ENCODE measurements at regions not wholly inside any gene's neighbourhood (a gene's known extent, or its start where the extent isn't known, plus 50 kb on each side); places are given as distances from the start of the nearest gene placed in this dataset.

DNA sequence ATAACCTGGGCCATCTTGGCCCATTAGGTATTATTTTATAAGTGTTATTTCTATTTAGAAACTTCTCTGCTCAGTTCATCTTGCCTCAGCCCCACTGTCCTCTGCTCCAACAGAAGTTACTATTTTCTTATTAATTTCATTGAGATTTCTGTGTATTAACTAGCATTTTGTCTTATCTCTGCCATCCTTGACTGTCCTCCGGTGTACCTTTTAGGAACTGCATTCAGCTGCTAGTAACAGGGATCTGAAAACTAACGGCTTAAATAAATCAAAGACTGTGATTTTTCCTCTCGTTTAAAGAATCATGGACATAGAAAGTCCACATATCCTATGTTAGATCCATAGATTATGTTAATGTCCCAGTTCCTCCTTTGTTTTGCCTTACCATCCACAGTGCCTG, 382.5 kb downstream of the MATN1 start:
- TF ChIP-seq SP1 (IDR thresholded peaks at IDR 0.05) (no peak), CTBP1 (IDR thresholded peaks at IDR 0.05; ENCODE audit: borderline replicate concordance) (no peak), NFRKB (IDR thresholded peaks at IDR 0.05) (no peak), BHLHE40 (IDR thresholded peaks at IDR 0.05; ENCODE audit: borderline replicate concordance) (no peak)
